ENCODE measurements at regions not wholly inside any gene's neighbourhood (a gene's known extent, or its start where the extent isn't known, plus 50 kb on each side); places are given as distances from the start of the nearest gene placed in this dataset.

DNA sequence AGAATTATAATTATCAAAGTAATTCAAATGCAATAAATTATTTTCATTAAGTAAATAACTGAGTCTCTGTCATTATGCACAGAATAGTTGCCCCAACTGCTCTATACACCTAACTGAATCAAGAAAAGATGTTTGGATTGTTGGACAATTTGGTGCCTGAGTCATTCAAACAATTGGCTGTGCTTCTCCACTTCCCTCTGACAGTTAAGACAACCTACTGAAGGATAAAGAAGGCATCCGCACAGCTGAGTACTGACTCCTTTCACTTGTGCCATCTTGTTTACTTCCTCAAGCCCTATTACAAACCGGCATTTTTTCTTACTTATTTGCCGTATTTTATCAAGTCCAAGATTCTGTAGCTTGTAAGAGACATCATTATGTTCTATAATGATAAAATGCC is 110.6 kb upstream of the C1QTNF7 start:
- TF ChIP-seq, protein P1, sequence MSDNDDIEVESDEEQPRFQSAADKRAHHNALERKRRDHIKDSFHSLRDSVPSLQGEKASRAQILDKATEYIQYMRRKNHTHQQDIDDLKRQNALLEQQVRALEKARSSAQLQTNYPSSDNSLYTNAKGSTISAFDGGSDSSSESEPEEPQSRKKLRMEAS (IDR thresholded peaks at IDR 0.05): no peak
- TF ChIP-seq, protein P2, sequence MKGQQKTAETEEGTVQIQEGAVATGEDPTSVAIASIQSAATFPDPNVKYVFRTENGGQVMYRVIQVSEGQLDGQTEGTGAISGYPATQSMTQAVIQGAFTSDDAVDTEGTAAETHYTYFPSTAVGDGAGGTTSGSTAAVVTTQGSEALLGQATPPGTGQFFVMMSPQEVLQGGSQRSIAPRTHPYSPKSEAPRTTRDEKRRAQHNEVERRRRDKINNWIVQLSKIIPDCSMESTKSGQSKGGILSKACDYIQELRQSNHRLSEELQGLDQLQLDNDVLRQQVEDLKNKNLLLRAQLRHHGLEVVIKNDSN (IDR thresholded peaks at IDR 0.05): no peak
- TF ChIP-seq EP300 (IDR thresholded peaks at IDR 0.05; ENCODE audit: borderline replicate concordance) (no peak), CREB1 (IDR thresholded peaks at IDR 0.05; ENCODE audit: low read depth) (no peak), EGR1 (IDR thresholded peaks at IDR 0.05) (no peak), FOXM1 (IDR thresholded peaks at IDR 0.05; ENCODE audit: borderline replicate concordance, low read depth) (no peak), TAF1 (IDR thresholded peaks at IDR 0.05; ENCODE audit: low read depth) (no peak), NFIC (IDR thresholded peaks at IDR 0.05) (no peak), YY1 (IDR thresholded peaks at IDR 0.05; ENCODE audit: low read depth) (no peak), CEBPB (IDR thresholded peaks at IDR 0.05) (no peak)
- TF ChIP-seq, protein P3, sequence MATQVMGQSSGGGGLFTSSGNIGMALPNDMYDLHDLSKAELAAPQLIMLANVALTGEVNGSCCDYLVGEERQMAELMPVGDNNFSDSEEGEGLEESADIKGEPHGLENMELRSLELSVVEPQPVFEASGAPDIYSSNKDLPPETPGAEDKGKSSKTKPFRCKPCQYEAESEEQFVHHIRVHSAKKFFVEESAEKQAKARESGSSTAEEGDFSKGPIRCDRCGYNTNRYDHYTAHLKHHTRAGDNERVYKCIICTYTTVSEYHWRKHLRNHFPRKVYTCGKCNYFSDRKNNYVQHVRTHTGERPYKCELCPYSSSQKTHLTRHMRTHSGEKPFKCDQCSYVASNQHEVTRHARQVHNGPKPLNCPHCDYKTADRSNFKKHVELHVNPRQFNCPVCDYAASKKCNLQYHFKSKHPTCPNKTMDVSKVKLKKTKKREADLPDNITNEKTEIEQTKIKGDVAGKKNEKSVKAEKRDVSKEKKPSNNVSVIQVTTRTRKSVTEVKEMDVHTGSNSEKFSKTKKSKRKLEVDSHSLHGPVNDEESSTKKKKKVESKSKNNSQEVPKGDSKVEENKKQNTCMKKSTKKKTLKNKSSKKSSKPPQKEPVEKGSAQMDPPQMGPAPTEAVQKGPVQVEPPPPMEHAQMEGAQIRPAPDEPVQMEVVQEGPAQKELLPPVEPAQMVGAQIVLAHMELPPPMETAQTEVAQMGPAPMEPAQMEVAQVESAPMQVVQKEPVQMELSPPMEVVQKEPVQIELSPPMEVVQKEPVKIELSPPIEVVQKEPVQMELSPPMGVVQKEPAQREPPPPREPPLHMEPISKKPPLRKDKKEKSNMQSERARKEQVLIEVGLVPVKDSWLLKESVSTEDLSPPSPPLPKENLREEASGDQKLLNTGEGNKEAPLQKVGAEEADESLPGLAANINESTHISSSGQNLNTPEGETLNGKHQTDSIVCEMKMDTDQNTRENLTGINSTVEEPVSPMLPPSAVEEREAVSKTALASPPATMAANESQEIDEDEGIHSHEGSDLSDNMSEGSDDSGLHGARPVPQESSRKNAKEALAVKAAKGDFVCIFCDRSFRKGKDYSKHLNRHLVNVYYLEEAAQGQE (IDR thresholded peaks at IDR 0.05; ENCODE audit: low read depth): no peak

All from Ishikawa (cell line).